M059J (cell line): ENCODE measurements at regions not wholly inside any gene's neighbourhood (a gene's known extent, or its start where the extent isn't known, plus 50 kb on each side); places are given as distances from the start of the nearest gene placed in this dataset.
"Not testable (repeated sequence)": the region's sequence is repeated elsewhere in the genome, so short reads cannot be mapped to it uniquely, and the experiment has no call there.

Experiments
- DNase-seq: peaks from one replicate; pipeline ENCODE4 v3.0.0-alpha.2; 2012; ENCODE audit warnings: low read depth

DNA sequence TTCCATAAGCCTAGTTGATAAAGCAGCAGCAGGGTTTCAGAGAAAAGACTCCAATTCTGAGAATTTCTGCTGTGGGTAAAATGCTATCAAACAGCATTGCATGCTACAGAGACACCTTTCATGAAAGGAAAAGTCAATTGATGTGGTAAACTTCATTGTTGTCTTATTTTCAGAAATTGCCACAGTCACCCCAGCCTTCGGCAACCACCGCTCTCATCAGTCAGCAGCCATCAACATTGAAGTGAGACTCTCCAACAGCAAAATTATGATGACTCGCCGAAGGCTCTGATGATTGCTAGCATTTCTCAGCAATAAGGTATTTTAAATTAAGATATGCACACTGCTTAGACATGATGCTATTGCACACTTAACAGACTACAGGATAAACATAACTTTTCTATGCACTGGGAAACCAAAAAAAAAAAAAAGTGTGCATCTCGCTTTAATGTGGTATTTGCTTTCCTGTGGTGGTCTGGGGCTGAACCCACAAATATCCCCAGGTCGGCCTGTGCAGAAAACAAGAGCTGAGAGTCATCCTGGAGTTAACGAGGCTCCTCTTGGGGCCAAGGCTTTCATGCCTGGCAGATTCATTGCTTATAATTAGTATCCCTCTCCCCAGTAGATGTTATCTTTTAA lies 192.1 kb downstream of the CTTN start:
- no peak for DNase-seq

DNA sequence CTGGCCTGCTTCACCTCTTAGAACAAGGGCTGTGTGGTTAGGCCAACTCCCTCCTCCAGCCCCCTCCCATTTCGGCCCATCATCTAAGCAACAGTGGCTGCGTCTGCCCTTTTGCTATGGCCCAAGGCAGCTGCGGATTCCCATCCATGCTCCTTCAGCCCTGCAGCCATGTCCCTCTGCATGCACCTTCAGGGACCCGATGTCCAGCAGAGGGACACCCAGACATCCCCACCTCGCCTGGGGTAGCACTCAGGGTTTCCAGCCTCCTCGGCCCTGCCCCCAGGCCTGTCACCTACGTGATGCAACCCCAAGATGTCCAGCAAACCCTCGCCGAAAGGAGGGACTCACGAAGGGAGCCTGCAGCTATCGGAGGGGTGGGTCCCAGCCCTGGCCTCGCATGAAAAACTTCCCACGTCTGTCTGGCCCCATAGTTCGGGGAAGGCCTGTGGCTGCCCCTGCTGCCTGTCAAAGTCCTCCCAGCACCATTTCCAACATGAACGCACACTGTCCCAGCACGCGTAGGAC lies 194.4 kb downstream of the CTTN start:
- no peak for DNase-seq

DNA sequence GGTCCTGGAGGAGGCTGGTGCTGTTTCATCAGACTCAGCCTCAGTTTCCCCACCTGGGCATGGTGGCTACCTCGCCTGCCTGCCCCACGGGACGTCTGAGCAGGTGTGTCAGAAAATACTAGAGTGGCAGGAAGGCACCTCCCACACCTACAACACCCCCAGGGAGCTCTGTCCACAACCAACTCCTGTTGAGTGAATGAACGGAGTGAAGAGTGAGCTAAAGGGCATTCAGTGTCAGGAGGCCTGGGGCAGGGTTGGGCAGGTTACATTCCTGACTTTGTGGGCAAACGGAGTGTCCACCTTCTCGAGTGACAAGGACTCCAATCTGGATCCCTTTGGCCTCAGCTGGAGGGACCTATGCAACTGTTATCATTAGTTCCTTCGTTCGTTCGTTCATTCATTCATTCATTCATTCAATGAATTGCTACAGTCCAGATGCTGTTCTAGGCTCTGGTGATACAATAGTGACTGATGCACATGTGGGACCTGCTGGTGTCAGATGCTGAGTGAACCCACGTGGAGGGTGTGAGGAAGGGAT lies 195.2 kb downstream of the CTTN start:
- DNase-seq, result no peak

DNA sequence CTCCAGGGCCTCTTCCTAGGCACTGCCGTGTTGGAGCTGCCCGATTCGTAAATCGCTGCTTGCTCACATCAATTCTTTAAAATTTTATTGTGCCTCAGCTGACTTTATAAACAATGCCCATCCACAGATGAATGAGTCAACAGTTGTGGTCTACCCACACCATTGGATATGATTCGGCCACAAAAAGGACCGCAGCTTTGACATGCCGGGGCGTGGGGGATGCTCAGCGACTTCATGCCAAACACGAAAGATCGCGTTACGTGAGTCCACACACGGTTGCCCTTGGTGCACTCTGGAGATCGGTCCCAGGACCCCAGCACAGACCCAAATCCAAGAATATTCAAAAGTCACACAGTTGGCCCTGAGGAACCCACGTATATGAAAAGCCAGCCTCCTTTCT lies 195.7 kb downstream of the CTTN start:
- peak; percentile 31 for DNase-seq

DNA sequence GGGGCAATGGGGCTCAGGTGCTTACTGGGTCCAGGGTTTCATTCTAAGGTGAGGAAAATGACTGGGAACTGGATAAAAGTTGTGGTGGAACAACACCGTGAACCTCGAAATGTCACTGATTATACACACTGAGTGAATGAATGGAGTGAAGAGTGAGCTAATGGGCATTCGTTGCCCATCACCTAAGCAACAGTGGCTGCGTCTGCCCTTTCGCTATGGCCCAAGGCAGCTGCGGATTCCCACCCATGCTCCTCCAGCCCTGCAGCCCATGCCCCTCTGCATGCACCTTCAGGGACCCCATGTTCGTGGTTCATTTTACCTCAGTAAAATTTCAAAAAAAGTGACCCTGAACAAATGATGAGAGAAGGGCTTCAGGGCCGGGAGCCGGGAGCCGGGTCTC lies 196.3 kb downstream of the CTTN start:
- no peak for DNase-seq

DNA sequence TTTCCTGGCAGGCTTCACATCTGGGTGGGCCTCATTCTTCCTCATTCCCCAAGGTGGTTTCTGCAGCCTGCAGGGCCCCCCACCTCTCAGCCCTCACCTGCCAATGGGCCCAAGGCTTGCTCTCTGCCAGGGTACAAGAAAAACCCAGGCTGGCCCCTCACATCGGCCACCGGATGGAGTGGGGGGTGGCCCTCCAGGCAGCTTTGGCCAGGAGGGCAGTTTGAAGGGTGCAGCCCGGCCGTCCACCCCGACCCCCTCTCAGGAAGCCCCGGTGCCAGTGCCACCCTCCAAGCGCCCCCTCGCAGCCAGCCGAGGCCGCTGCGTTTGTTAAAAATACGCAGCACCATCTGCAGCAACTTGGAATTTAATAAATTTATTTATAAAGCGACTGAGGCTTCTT lies 196.7 kb downstream of the CTTN start:
- no peak for DNase-seq

DNA sequence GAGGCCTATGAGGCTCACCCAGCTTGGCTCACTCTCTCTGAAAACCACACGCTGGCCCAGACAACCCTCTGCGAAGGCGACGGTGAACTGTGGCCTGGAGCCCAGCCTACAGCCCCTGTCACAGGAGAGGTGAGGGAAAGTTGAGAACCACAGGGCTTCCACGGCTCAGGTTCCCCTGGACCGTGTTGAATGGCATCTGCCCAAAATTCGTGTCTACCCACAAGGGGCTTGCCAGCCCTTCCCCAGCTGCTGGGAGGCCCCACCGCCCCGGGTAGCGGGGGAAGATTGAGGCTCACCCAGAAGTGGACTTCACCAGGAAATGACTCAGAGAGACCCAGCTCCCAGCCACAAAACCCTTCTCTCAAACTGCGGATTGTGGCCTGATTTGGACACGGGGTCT lies 197.1 kb downstream of the CTTN start:
- DNase-seq, result peak; percentile 15

DNA sequence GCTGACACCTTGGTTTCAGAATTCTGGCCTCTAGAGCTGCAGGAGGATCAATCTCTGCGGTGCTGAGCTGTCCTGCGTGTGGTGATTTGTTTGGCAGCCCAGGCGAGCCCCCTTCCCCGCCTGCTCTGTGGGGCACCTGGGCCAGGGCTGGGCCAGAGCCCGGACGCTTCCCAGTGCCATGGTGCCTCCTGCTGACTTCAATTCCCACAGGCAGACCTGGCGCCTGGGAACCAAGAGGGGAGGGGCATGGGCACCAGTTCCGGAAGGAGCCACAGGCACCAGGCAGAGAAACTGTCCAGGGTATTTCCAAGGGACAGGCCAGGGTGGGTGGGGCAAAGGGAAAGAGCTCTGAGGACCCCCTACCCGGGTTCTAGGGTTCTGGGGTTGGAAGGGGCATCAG lies 197.8 kb downstream of the CTTN start:
- no peak for DNase-seq

DNA sequence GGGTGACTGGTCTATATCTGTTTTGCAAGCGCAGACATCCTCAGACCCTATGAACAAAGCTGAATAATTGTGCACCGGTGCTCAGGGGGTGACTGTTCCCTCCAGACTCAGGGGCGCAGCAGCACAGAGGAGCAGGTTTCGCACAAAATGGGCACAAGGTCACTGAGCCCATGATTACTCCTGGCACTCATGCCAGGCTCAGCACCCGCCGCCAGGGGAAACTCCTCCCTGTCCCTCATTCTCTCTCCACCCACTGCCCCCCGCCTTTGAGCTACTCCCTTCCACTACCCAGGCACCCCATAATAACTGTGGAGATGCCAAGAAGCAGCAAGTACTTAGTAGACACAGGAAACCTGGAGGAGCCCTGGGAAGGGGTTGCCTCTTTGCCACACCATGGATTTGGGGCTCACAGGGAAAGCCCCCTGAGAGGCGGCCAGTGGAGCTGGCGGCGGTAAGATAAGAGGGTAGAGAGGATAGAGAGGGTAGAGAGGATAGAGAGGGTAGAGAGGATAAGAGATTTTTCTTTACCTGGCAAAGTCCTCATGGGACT lies 198.8 kb downstream of the CTTN start:
- no peak for DNase-seq

DNA sequence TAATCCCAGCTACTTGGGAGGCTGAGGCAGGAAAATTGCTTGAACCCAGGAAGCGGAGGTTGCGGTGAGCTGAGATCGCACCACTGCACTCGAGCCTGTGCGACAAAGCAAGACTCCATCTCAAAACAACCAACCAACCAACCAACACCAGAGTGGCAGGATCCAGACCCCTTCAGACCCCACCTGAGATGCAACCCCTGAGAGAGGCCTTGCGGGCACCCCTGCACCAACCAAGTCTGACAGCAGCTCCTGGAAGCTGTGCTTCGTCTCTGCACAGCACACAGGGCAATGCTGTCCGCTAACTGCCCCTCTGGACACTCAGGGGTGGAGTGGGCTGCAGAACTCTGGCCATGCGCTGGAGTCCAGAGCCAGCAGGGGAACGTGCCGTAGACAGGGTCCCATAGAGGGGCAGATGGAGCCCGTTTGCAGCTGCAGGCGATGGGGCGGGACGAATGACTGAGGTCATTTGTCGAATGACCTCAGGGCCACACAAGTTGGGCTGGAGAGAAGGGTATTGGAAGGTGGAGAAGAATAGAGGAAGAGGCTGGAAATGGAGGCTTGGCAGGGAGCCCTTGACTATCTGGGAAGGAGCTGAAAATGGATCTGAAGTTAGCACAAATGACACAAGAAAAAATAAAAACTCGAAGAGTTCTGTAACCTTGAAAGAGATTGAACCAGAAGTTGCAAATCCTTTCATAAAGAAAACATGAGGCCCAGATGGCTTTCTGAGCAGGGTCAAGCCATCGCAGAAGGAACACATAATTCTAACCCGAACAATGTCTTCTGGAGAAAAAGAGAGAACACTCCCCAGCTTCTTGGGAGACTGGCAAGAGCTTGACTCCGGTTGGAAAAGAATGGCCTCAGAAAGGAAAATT lies 199.7 kb downstream of the CTTN start:
- no peak for DNase-seq

DNA sequence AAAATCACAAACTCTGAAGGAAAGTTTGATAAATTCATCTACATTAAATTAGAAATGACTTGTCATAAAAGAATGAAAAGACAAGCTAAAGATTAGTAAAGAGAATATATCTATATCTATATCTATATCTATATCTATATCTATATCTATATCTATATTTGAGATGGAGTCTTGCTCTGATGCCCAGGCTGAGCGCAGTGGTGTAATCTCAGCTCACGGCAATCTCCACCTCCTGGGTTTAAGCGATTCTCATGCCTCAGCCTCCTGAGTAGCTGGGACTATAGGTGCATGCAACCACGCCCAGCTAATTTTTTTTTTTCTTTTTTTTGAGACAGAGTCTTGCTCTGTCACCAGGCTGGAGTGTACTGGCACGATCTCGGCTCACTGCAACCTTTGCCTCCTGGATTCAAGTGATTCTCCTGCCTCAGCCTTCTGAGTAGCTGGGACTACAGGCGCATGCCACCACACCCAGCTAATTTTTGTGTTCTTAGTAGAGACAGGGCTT lies 202.6 kb downstream of the CTTN start:
- not testable (repeated sequence) for DNase-seq

DNA sequence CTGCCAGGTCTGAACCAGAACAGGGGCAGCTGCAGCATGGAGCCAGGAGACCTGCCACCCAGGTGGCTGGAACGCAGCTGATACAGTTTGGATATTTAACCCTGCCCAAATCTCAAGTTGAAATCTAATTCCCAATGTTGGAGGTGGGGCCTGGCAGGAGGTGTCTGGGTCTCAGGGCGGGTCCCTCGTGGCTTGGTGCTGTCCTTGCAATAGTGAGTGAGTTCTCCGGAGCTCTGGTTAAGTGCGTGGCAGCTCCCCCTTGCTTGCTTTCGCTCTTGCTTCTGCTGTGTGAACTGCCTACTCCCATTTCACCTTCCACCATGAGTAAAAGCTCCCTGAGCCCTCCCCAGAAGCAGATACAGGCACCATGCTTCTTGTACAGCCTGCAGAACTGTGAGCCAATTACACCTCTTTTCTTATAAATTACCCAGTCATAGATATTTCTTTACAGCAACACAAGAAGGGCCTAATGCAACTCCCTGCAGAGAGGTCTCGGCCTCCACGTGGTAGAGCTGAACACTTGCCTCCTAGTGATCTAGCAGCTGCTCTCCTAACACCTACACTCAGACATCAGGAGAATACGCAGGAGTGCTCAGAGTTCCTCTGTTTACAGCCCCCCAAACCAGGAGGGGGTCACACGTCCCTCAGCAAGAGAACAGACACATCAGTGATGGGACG lies 203.7 kb downstream of the CTTN start:
- no peak for DNase-seq

DNA sequence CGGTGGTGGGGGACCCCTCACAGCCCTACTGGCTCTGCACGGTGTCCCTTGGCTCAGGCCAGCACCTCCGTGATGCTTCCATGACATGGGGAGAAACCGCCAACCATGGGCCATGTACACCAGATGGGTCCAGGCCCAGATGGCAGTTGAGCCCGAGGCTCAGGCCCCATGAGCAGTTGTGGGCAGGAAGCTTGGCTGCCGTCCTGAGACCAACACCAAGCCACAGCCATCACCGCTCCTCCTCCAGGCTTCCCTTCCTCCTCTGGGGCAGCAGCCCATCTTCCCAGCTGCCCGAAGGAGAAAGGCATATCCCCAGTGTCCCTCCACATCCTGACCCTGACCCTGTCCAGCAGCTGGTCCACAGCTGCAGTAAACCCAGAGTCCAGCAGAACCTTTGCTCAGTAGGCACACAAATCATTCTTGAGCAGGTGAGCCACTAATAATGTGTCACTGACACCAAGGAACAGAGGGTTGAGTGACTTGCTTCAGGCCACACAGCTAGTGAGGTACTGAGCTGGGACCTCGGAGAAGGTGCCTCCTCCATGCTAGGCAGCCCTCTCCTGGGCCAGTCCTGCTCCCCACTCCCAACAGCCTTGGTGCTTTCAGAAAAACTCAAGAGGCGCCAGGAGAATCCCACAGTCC lies 204.9 kb downstream of the CTTN start:
- DNase-seq, result peak; percentile 31

DNA sequence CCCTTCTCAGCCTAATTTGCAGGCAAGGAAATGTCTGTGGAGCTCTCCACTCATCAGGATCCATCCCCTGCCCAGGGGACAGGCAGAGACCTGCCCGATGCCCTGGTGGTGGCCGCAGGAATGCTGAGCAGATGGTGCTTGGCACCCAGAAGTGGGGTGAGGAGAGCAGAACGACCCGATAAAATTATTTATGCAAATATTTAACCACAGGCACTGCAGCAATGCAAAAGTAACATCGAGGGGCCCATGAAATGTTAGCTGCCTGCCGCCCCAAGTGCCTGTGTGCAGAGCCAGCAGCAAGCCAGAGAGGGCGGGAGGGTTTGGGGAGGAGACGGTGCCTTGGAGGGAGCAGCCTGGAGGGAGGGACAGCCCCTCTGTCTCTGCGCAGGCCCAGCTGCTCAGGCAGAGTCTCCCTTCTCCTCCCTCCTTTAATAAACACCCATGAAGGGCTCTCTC lies 205.5 kb downstream of the CTTN start:
- no peak for DNase-seq

DNA sequence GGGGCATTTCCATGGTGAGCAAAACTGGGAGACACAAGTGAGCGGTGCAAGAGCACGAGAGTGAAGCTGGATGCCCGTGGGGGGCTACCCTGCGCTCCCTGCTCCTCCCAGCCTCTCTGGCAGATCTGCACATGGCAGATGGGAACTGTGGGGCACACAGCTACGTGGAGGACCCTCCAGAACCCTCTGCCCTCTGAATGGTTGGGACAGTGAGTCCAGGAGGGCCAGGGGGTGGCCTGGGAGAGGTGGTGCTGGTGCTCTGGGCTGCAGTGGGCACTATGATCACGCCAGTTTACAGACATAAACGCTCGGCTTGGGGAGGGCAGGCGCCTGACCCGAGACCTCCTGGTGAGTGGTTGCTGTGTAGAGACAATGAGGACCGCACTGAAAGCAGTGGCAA lies 205.9 kb downstream of the CTTN start:
- DNase-seq, result no peak

DNA sequence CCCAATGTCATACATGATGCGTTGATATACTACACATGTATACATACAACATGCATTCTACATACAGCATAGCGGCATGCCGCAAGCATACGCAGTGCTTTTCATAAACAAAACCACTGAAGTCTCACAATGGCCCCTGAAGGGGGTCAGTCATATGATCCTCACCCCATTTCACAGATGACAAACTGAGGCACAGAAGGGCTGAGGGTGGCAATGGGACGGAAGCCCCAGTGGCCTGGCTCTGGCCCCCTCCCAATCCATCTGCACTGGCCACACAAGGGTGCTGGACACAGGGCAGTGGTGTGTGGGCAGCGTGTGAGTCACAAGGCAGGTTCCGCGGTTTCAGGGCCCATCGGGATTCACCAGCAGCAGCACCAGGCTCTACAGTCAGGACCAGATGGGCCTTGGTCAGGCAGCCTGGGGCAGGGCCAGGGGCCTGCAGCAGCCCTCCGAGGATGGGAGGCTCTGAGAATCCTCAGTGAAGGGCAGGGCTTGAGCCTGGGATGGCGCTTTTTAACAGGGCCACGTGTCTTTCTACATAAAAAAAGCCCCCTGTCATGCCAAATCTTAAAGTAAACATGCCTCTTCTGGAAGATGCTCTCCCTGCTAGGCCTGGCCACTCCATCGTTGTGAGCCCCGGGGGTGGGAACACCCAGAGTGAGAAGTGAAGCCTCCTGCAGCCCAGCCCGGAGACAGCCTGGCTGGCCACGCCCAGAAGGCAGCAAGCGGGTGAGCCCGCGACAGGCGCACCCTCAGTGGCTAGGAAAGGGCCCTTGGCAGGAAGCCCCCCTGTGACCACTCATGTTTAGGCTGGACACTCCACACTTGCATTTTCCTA lies 206.5 kb downstream of the CTTN start:
- no peak for DNase-seq

DNA sequence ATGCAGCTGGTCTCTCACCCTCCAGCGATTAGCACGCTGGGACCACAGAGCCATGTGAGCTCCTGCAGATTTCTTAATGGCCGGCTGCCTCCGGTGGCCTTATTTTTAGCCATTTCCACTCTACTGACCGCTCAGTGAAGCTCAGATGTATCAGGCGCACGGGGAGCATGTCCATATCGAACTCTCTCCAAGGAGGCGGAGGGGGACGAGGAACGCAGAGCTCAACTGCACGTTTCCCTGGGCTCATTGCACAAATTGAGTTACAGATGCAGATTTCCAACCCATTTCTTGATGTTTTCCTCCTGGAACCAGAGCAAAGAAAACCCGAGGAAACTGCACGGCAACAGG lies 207.1 kb downstream of the CTTN start:
- no peak for DNase-seq

DNA sequence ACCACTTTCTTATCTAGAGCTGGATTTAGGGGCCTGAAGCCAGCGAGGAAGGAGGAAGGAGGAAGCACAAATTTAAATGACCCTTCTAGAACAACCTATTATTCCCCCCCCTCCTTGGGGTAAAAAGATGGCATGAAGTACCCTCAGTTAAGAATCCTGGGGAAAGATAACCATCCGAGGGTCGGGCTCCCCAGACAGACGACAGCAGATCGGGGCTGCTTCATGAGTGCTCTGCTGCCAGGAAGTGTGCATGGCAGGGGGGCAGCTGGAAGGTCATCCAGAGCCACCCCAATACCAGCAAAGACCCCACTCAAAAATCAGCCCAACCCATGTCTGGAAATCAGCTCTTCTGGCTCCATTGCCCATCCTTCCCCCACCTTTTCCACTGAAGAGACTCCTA lies 207.5 kb downstream of the CTTN start:
- no peak for DNase-seq

DNA sequence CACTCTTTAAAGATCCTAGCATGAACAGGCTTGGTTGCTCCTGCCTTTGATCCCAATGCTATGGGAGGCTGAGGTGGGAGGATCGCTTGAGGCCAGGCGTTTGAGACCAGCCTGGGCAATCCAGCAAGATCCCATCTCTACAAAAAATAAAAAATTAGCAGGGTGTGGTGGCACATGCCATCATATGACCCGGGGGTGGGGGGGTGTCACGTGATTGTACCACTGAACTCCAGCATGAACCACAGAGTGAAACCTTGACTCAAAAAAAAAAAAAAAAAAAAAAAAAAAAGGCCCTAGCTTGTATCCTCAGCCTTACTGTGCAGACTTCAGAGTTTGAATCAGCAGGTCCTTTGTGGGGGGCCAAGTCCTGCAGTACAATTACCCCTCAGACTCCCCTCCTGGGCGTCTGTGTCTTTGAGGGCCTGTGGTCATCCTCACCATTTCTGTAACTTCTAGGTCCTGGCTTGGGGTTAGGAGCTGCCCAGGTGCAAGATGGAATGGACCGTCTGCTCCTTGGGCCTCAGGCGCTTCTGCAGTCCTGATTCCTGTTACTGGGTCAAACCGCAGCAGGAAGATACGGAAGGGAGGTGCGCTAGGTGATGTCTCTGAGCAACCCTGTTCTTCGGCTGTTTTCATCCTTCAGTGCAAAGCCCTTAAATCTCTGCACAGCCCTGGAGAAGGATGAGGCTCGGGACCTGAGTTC lies 208.1 kb downstream of the CTTN start:
- no peak for DNase-seq

DNA sequence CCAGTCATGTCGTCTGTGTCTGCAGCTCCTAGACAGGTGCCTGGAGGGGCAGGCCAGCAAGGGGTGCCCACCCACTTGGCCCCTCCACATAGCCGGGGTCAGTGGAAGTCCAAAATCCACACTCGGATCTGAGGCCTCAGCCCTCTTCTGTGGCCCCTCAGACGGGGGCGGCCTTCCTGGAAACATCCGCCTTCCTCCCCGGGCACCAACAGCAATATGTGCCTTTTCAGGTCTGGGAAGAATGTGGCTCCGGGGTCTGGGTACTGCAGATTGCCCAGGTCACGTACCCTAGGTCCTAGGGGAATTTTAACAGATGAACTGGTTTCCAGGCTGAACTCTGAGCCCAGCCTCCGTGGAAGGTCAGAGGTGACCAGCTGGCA lies 208.6 kb downstream of the CTTN start:
- DNase-seq, result no peak
